Body of pancreas (tissue), 4 donors: ENCODE measurements at regions not wholly inside any gene's neighbourhood (a gene's known extent, or its start where the extent isn't known, plus 50 kb on each side); places are given as distances from the start of the nearest gene placed in this dataset.

ENCODE experiments used
- POLR2A ChIP-seq, 3 donors: fragments of 450-650 bp; IDR thresholded peaks; one replicate each; pipeline ENCODE4 v1.6.1; 2016; ENCODE audit warnings: antibody characterized with exemption in 3 of 3, mild to moderate bottlenecking in 2 of 3
- TF ChIP-seq, protein P1 (sequence below), 7 experiments: fragments of 450-650 bp in 4 of 7; fragments of 200-600 bp in 3 of 7; sonication (generic) in 3 of 7; IDR thresholded peaks; one replicate each; pipeline ENCODE4 v1.5.1; 2016 to 2019; ENCODE audit warnings: antibody characterized with exemption in 7 of 7

GRCh38 chr10:83585686-83586085, 553.6 kb upstream of the GHITM start:
- TF ChIP-seq, protein P1, sequence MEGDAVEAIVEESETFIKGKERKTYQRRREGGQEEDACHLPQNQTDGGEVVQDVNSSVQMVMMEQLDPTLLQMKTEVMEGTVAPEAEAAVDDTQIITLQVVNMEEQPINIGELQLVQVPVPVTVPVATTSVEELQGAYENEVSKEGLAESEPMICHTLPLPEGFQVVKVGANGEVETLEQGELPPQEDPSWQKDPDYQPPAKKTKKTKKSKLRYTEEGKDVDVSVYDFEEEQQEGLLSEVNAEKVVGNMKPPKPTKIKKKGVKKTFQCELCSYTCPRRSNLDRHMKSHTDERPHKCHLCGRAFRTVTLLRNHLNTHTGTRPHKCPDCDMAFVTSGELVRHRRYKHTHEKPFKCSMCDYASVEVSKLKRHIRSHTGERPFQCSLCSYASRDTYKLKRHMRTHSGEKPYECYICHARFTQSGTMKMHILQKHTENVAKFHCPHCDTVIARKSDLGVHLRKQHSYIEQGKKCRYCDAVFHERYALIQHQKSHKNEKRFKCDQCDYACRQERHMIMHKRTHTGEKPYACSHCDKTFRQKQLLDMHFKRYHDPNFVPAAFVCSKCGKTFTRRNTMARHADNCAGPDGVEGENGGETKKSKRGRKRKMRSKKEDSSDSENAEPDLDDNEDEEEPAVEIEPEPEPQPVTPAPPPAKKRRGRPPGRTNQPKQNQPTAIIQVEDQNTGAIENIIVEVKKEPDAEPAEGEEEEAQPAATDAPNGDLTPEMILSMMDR (IDR thresholded peaks at IDR 0.05): no peak
- no peak for TF ChIP-seq POLR2A (IDR thresholded peaks at IDR 0.05)
